ENCODE measurements at regions not wholly inside any gene's neighbourhood (a gene's known extent, or its start where the extent isn't known, plus 50 kb on each side); places are given as distances from the start of the nearest gene placed in this dataset.

DNA sequence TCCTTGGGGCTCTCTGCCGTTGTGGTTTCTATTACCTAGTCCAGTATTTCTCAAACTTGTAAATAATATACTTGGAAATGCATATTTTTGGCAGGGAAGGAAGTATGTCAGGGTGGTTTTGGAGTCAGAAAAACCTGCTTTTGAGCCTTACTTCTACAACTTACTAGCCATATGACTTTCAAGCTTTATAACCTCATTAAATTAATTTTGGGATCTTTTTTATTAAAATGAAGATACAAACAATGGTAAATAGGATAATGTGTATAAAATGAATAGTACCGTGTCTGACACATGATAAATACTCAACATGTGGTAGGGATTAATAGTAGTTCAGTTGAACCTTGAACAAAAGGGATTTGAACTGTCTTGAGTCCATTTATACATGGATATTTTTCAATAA is 406.3 kb downstream of the ATP23 start:
- Histone ChIP-seq H3K4me3 (ENCODE audit: control insufficient read depth in 1 of 7, extremely low read depth in 1 of 7, insufficient read depth in 4 of 7, low read depth in 2 of 7, low read length in 6 of 7) (no peak overlapping the region), H3K4me1 (ENCODE audit: control extremely low read depth in 1 of 4, control insufficient read depth in 4 of 4, insufficient read depth in 4 of 4, low read length in 3 of 4) (peaks cover 0 to 2% (median 1%) of the 10 kb centered on the region in 4 experiments), H3K27ac (ENCODE audit: insufficient read depth in 1 of 2, low read depth in 1 of 2, low read length in 2 of 2, poor library complexity in 1 of 2, severe bottlenecking in 2 of 2) (no peak overlapping the region), H3K36me3 (ENCODE audit: control insufficient read depth in 4 of 4, insufficient read depth in 4 of 4, low read length in 3 of 4) (no peaks in the 10 kb centered on the region), H3K9me3 (ENCODE audit: control extremely low read depth in 1 of 5, control insufficient read depth in 4 of 5, insufficient read depth in 2 of 5, low read depth in 1 of 5, low read length in 4 of 5) (peaks cover 0 to 5% (median 2%) of the 10 kb centered on the region in 5 experiments), H3K27me3 (replicated peaks in 2 of 5; ENCODE audit: control insufficient read depth in 4 of 5, insufficient read depth in 5 of 5, low read length in 4 of 5) (no peaks in the 10 kb centered on the region)
- CTCF ChIA-PET, result interaction anchor here (1.0 to 5.7 kb wide), 5 partner anchors 10 to 763 kb away, joined by 3 to 74 read pairs (median 3); no protein-coding TSS in a partner anchor
- no peak for DNase-seq
- WGBS (ENCODE audit: insufficient coverage), result no CpG with 5 or more reads among the region's 2 CpGs
- POLR2A ChIA-PET, result no interaction called here

DNA sequence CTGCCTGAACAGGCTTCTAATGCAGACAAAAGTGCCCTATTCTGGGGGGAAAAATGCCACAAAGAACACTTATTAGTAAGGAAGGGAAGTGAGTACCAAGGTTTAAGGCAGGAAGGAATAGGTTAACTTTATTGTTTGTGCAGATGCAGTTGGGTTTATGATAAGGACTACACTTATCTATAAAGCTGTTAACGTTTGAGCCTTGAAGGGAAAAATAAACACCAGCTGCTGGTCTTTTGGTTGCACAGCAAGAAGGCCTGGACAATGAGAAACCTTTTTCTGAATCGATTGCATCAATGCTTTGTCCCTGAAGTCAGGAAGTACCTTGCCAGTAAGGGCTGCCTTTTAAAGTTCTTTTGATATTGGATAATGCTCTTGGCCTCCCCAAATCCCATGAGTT is 407.8 kb downstream of the ATP23 start:
- no peak for DNase-seq
- H3K27me3 ChIP-seq (replicated peaks in 2 of 5; ENCODE audit: control insufficient read depth in 4 of 5, insufficient read depth in 5 of 5, low read length in 4 of 5), result no peaks in the 10 kb centered on the region
- peaks cover 0 to 5% (median 2%) of the 10 kb centered on the region in 5 experiments for H3K9me3 ChIP-seq (ENCODE audit: control extremely low read depth in 1 of 5, control insufficient read depth in 4 of 5, insufficient read depth in 2 of 5, low read depth in 1 of 5, low read length in 4 of 5)
- H3K4me1 ChIP-seq (ENCODE audit: control extremely low read depth in 1 of 4, control insufficient read depth in 4 of 4, insufficient read depth in 4 of 4, low read length in 3 of 4), result no peaks in the 10 kb centered on the region
- H3K4me3 ChIP-seq (ENCODE audit: control insufficient read depth in 1 of 7, extremely low read depth in 1 of 7, insufficient read depth in 4 of 7, low read depth in 2 of 7, low read length in 6 of 7), result no peak overlapping the region
- WGBS (ENCODE audit: insufficient coverage), result 62% methylated on average over 2 of the region's 2 CpGs
- ChIA-PET POLR2A (no interaction called here), CTCF (interaction anchor here (1.2 to 5.7 kb wide), 3 partner anchors 73 to 105 kb away, joined by 3 to 74 read pairs (median 3); no protein-coding TSS in a partner anchor)
- no peaks in the 10 kb centered on the region for H3K36me3 ChIP-seq (ENCODE audit: control insufficient read depth in 4 of 4, insufficient read depth in 4 of 4, low read length in 3 of 4)
- no peak overlapping the region for H3K27ac ChIP-seq (ENCODE audit: insufficient read depth in 1 of 2, low read depth in 1 of 2, low read length in 2 of 2, poor library complexity in 1 of 2, severe bottlenecking in 2 of 2)

DNA sequence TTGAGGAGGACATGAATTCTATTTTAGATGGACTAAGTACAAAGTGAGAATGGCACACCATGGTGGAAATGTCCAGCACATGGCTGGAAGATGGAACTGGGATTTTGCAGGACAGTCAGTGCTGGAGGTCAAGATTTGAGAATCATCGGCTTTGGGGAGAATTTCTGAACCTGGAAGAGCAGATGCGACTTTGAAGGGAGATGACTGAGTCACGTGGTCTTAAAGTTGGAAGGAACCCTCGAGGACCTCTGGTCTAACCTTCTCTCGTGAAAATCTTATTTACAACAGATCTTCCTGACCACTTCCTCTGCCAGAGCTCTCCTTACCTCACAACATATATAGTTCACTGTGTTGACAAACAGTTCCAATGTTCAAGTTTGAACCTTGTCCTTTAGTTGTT is 415.4 kb downstream of the ATP23 start:
- ChIA-PET CTCF (interaction anchor here (1.7 kb wide), 1 partner anchor 9 kb away, joined by 4 read pairs; no protein-coding TSS in a partner anchor), POLR2A (no interaction called here)
- DNase-seq, result no peak
- Histone ChIP-seq H3K4me1 (ENCODE audit: control extremely low read depth in 1 of 4, control insufficient read depth in 4 of 4, insufficient read depth in 4 of 4, low read length in 3 of 4) (no peaks in the 10 kb centered on the region), H3K4me3 (ENCODE audit: control insufficient read depth in 1 of 7, extremely low read depth in 1 of 7, insufficient read depth in 4 of 7, low read depth in 2 of 7, low read length in 6 of 7) (no peak overlapping the region), H3K27me3 (replicated peaks in 2 of 5; ENCODE audit: control insufficient read depth in 4 of 5, insufficient read depth in 5 of 5, low read length in 4 of 5) (no peaks in the 10 kb centered on the region), H3K36me3 (ENCODE audit: control insufficient read depth in 4 of 4, insufficient read depth in 4 of 4, low read length in 3 of 4) (no peaks in the 10 kb centered on the region), H3K27ac (ENCODE audit: insufficient read depth in 1 of 2, low read depth in 1 of 2, low read length in 2 of 2, poor library complexity in 1 of 2, severe bottlenecking in 2 of 2) (no peak overlapping the region), H3K9me3 (ENCODE audit: control extremely low read depth in 1 of 5, control insufficient read depth in 4 of 5, insufficient read depth in 2 of 5, low read depth in 1 of 5, low read length in 4 of 5) (no peaks in the 10 kb centered on the region)
- WGBS (ENCODE audit: insufficient coverage), result 68% methylated on average over 4 of the region's 5 CpGs

DNA sequence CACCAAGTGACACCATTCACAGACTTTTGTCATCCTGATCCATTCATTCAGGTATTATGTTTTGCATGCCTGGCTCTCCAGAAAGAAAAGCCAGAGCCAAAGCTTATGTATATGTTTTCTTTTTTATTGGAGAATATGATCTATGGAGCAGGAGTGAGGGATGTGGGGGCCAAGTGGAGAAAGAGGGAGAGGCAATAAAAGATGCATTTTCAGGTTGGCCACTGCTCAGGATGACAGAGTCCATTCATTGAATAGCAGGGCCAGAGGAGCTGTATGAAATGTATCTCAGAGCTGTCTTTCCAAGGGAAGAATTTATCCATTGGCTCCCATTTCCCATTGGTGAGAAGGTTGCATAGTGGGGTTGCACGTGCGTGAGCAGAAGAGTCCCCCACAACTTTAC is 416.1 kb downstream of the ATP23 start:
- no peak for DNase-seq
- CTCF ChIA-PET, result interaction anchor here (0.8 to 1.7 kb wide), 2 partner anchors 10 to 11 kb away, joined by 3 to 4 read pairs; no protein-coding TSS in a partner anchor
- no peaks in the 10 kb centered on the region for H3K4me1 ChIP-seq (ENCODE audit: control extremely low read depth in 1 of 4, control insufficient read depth in 4 of 4, insufficient read depth in 4 of 4, low read length in 3 of 4)
- H3K4me3 ChIP-seq (ENCODE audit: control insufficient read depth in 1 of 7, extremely low read depth in 1 of 7, insufficient read depth in 4 of 7, low read depth in 2 of 7, low read length in 6 of 7), result no peak overlapping the region
- H3K9me3 ChIP-seq (ENCODE audit: control extremely low read depth in 1 of 5, control insufficient read depth in 4 of 5, insufficient read depth in 2 of 5, low read depth in 1 of 5, low read length in 4 of 5), result no peaks in the 10 kb centered on the region
- POLR2A ChIA-PET, result no interaction called here
- no CpG with 5 or more reads among the region's 2 CpGs for WGBS (ENCODE audit: insufficient coverage)
- no peaks in the 10 kb centered on the region for H3K27me3 ChIP-seq (replicated peaks in 2 of 5; ENCODE audit: control insufficient read depth in 4 of 5, insufficient read depth in 5 of 5, low read length in 4 of 5)
- no peak overlapping the region for H3K27ac ChIP-seq (ENCODE audit: insufficient read depth in 1 of 2, low read depth in 1 of 2, low read length in 2 of 2, poor library complexity in 1 of 2, severe bottlenecking in 2 of 2)
- H3K36me3 ChIP-seq (ENCODE audit: control insufficient read depth in 4 of 4, insufficient read depth in 4 of 4, low read length in 3 of 4), result no peaks in the 10 kb centered on the region

DNA sequence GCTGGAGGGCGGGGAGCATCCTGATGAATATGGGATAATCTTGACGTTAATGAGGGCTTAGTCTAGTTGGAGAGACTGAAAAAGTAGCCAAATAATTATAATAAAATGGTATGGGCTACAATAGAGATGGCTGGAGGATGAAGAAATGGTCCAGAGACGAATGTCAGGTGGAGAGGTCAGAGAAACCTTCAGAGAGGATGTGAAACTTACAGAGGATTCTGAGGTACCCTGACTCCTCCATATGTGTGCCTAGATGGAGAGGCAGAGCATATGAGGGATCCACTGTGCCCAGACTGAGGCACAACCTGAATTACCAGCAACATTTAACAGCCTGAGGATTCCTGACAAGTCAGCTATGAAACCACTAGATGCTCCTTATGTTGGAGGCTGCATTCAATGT is 417.0 kb downstream of the ATP23 start:
- H3K36me3 ChIP-seq (ENCODE audit: control insufficient read depth in 4 of 4, insufficient read depth in 4 of 4, low read length in 3 of 4), result no peaks in the 10 kb centered on the region
- H3K27me3 ChIP-seq (replicated peaks in 2 of 5; ENCODE audit: control insufficient read depth in 4 of 5, insufficient read depth in 5 of 5, low read length in 4 of 5), result no peaks in the 10 kb centered on the region
- no peak overlapping the region for H3K4me3 ChIP-seq (ENCODE audit: control insufficient read depth in 1 of 7, extremely low read depth in 1 of 7, insufficient read depth in 4 of 7, low read depth in 2 of 7, low read length in 6 of 7)
- no peaks in the 10 kb centered on the region for H3K4me1 ChIP-seq (ENCODE audit: control extremely low read depth in 1 of 4, control insufficient read depth in 4 of 4, insufficient read depth in 4 of 4, low read length in 3 of 4)
- H3K9me3 ChIP-seq (ENCODE audit: control extremely low read depth in 1 of 5, control insufficient read depth in 4 of 5, insufficient read depth in 2 of 5, low read depth in 1 of 5, low read length in 4 of 5), result no peaks in the 10 kb centered on the region
- WGBS (ENCODE audit: insufficient coverage), result 100% methylated on average over 3 of the region's 3 CpGs
- no peak for DNase-seq
- ChIA-PET POLR2A (no interaction called here), CTCF (interaction anchor here (1.7 to 1.8 kb wide), 2 partner anchors 10 to 38 kb away, joined by 4 read pairs; no protein-coding TSS in a partner anchor)
- no peak overlapping the region for H3K27ac ChIP-seq (ENCODE audit: insufficient read depth in 1 of 2, low read depth in 1 of 2, low read length in 2 of 2, poor library complexity in 1 of 2, severe bottlenecking in 2 of 2)

DNA sequence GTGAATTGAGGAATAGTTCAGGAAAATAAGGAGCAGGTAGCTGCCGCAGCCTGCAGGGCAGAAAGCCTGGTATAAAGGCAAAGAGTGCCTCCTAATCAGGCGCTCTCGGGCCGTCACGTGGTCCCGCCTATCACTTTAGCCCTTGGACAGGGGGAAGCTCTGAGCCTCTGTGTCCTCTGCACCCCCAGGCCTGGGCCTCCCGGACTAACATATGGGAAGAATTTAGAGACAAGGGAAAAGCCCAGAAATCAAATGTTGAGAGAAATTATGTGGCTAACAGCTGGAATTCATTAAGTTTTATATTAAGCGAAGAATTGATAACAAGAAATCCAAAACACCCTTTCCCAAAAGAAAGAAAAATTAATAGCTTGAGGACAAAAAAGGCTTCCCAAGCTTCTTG is 417.7 kb downstream of the ATP23 start:
- Histone ChIP-seq H3K4me1 (ENCODE audit: control extremely low read depth in 1 of 4, control insufficient read depth in 4 of 4, insufficient read depth in 4 of 4, low read length in 3 of 4) (no peaks in the 10 kb centered on the region), H3K36me3 (ENCODE audit: control insufficient read depth in 4 of 4, insufficient read depth in 4 of 4, low read length in 3 of 4) (no peaks in the 10 kb centered on the region), H3K27me3 (replicated peaks in 2 of 5; ENCODE audit: control insufficient read depth in 4 of 5, insufficient read depth in 5 of 5, low read length in 4 of 5) (no peaks in the 10 kb centered on the region), H3K27ac (ENCODE audit: insufficient read depth in 1 of 2, low read depth in 1 of 2, low read length in 2 of 2, poor library complexity in 1 of 2, severe bottlenecking in 2 of 2) (no peak overlapping the region), H3K4me3 (ENCODE audit: control insufficient read depth in 1 of 7, extremely low read depth in 1 of 7, insufficient read depth in 4 of 7, low read depth in 2 of 7, low read length in 6 of 7) (no peak overlapping the region), H3K9me3 (ENCODE audit: control extremely low read depth in 1 of 5, control insufficient read depth in 4 of 5, insufficient read depth in 2 of 5, low read depth in 1 of 5, low read length in 4 of 5) (no peaks in the 10 kb centered on the region)
- ChIA-PET POLR2A (no interaction called here), CTCF (interaction anchor here (1.1 to 1.8 kb wide), 2 partner anchors 9 to 37 kb away, joined by 3 to 4 read pairs; no protein-coding TSS in a partner anchor)
- DNase-seq, result no peak
- 100% methylated on average over 7 of the region's 8 CpGs for WGBS (ENCODE audit: insufficient coverage)

DNA sequence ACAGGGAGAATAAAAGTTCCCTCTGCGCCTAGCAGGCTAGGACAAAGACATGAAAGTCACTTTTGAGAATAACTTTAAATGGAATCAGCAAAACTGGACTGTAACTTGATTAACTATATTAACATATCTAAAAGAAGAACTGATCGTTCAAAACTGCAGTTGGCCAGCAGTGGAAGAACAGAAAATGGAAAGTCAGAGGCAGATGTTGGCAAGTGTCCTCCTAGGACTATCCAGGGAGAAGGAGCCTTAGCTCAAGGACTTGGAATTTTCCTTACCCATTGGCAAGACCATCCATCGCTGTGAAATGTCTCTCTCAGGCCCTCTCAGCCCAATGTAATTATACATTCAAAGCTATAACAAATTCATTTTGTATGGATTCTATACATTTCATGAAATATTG is 419.7 kb downstream of the ATP23 start:
- no peak for DNase-seq
- Histone ChIP-seq H3K27ac (ENCODE audit: insufficient read depth in 1 of 2, low read depth in 1 of 2, low read length in 2 of 2, poor library complexity in 1 of 2, severe bottlenecking in 2 of 2) (no peak overlapping the region), H3K4me3 (ENCODE audit: control insufficient read depth in 1 of 7, extremely low read depth in 1 of 7, insufficient read depth in 4 of 7, low read depth in 2 of 7, low read length in 6 of 7) (no peak overlapping the region), H3K4me1 (ENCODE audit: control extremely low read depth in 1 of 4, control insufficient read depth in 4 of 4, insufficient read depth in 4 of 4, low read length in 3 of 4) (no peaks in the 10 kb centered on the region), H3K9me3 (ENCODE audit: control extremely low read depth in 1 of 5, control insufficient read depth in 4 of 5, insufficient read depth in 2 of 5, low read depth in 1 of 5, low read length in 4 of 5) (no peaks in the 10 kb centered on the region), H3K36me3 (ENCODE audit: control insufficient read depth in 4 of 4, insufficient read depth in 4 of 4, low read length in 3 of 4) (no peaks in the 10 kb centered on the region), H3K27me3 (replicated peaks in 2 of 5; ENCODE audit: control insufficient read depth in 4 of 5, insufficient read depth in 5 of 5, low read length in 4 of 5) (no peaks in the 10 kb centered on the region)
- POLR2A ChIA-PET, result no interaction called here
- WGBS (ENCODE audit: insufficient coverage), result no CpG with 5 or more reads among the region's 3 CpGs
- CTCF ChIA-PET, result interaction anchor here (1.2 kb wide), 1 partner anchor 10 kb away, joined by 4 read pairs; no protein-coding TSS in a partner anchor
